Left ventricle myocardium inferior (tissue), 1 donor: ENCODE measurements at regions not wholly inside any gene's neighbourhood (a gene's known extent, or its start where the extent isn't known, plus 50 kb on each side); places are given as distances from the start of the nearest gene placed in this dataset.

Experiments
- DNase-seq: peaks from one replicate; pipeline ENCODE4 v3.0.0-alpha.2; 2020
- H3K27ac ChIP-seq: fragments of 200-600 bp; replicated peaks from 2 replicates; pipeline ENCODE4 v1.8.0; 2021
- H3K27me3 ChIP-seq: fragments of 200-600 bp; 2 replicates; pipeline ENCODE4 v1.8.0; 2021; ENCODE audit warnings: low read depth
- H3K36me3 ChIP-seq: fragments of 200-600 bp; 2 replicates; pipeline ENCODE4 v1.8.0; 2021
- H3K4me1 ChIP-seq: fragments of 200-600 bp; 2 replicates; pipeline ENCODE4 v1.8.0; 2021
- H3K4me3 ChIP-seq: fragments of 200-600 bp; 2 replicates; pipeline ENCODE4 v1.8.0; 2021; ENCODE audit warnings: mild to moderate bottlenecking, moderate library complexity
- H3K9me3 ChIP-seq: fragments of 200-600 bp; replicated peaks from 2 replicates; pipeline ENCODE4 v1.8.0; 2021
- CTCF ChIP-seq: fragments of 200-600 bp; IDR thresholded peaks from 2 replicates; pipeline ENCODE4 v1.8.0; 2021; ENCODE audit warnings: antibody characterized with exemption, mild to moderate bottlenecking, borderline replicate concordance
- intact Hi-C: fragments of 100-400 bp; cut with micrococcal nuclease; formaldehyde crosslinking; loops from one replicate; pipeline ENCODE4 v1.11.0; 2022
- donor health status: DM: no; HTN: yes; CAD: no; lungs with severe emphysema.

GRCh38 chr11:94254214-94254613 lies 50.2 kb upstream of the IZUMO1R start:
- no peak overlapping the region for H3K4me3 ChIP-seq
- no peaks in the 10 kb centered on the region for H3K27me3 ChIP-seq
- no peak for TF ChIP-seq CTCF
- no peaks in the 10 kb centered on the region for H3K36me3 ChIP-seq
- H3K4me1 ChIP-seq, result no peaks in the 10 kb centered on the region
- H3K27ac ChIP-seq, result no peak overlapping the region
- intact Hi-C loops, result no loop called here
- no peak for DNase-seq
- peaks cover 33% of the 10 kb centered on the region for H3K9me3 ChIP-seq
